OCI-LY3 (cell line): ENCODE measurements at regions not wholly inside any gene's neighbourhood (a gene's known extent, or its start where the extent isn't known, plus 50 kb on each side); places are given as distances from the start of the nearest gene placed in this dataset.

Experiments used
- H2AFZ ChIP-seq: fragments of 200-600, 300-600 bp; shearing (Covaris generic); 2 replicates; pipeline ENCODE4 v1.6.0; 2014; ENCODE audit warnings: antibody characterized with exemption, low read depth, low read length
- H3K27ac ChIP-seq: fragments of 200-600, 300-600 bp; sonication (generic); 2 replicates; pipeline ENCODE4 v1.5.1; 2014; ENCODE audit warnings: mild to moderate bottlenecking, low read length, moderate library complexity, mixed read lengths
- H3K27me3 ChIP-seq: fragments of 200-600, 300-600 bp; sonication (generic); 2 replicates; pipeline ENCODE4 v1.6.1; 2014; ENCODE audit warnings: low read depth, low read length, mixed read lengths
- H3K36me3 ChIP-seq: fragments of 200-600, 300-600 bp; sonication (generic); replicated peaks from 2 replicates; pipeline ENCODE3; 2014; ENCODE audit warnings: low read depth, low read length, mixed read lengths
- H3K4me1 ChIP-seq: fragments of 300-600, 200-600 bp; sonication (generic); 2 replicates; pipeline ENCODE4 v1.6.1; 2014; ENCODE audit warnings: low read length, mixed read lengths
- H3K4me2 ChIP-seq: fragments of 200-600, 300-600 bp; sonication (generic); 2 replicates; pipeline ENCODE4 v1.6.1; 2014; ENCODE audit warnings: low read length, mixed read lengths
- H3K4me3 ChIP-seq: fragments of 300-600, 200-600 bp; sonication (generic); 2 replicates; pipeline ENCODE4 v1.5.1; 2014; ENCODE audit warnings: antibody characterized with exemption, mild to moderate bottlenecking, low read length, moderate library complexity
- H3K79me2 ChIP-seq: fragments of 300-600, 200-600 bp; shearing (Covaris generic); 2 replicates; pipeline ENCODE4 v1.6.1; 2014; ENCODE audit warnings: mild to moderate bottlenecking, low read length, mixed read lengths
- H3K9ac ChIP-seq: fragments of 300-600, 200-600 bp; shearing (Covaris generic); 2 replicates; pipeline ENCODE4 v1.6.0; 2014; ENCODE audit warnings: mild to moderate bottlenecking, low read length, moderate library complexity
- H3K9me3 ChIP-seq: fragments of 200-600, 300-600 bp; shearing (Covaris generic); 2 replicates; pipeline ENCODE4 v1.6.1; 2014; ENCODE audit warnings: low read length, mixed read lengths; ENCODE audit not compliant: insufficient read depth
- H4K20me1 ChIP-seq: fragments of 200-600, 300-600 bp; sonication (generic); 2 replicates; pipeline ENCODE4 v1.6.1; 2016; ENCODE audit warnings: low read length, mixed read lengths; ENCODE audit not compliant: insufficient read depth
- CTCF ChIP-seq: fragments of 200-600, 300-600 bp; sonication (generic); IDR thresholded peaks from 2 replicates; pipeline ENCODE4 v1.5.1; 2014; ENCODE audit warnings: antibody characterized with exemption, low read length, low read depth
- EZH2phosphoT487 ChIP-seq: fragments of 200-600 bp; shearing (Covaris generic); IDR thresholded peaks from 2 replicates; pipeline ENCODE4 v1.6.1; 2018; ENCODE audit warnings: antibody characterized with exemption, mixed run types, low read depth

DNA sequence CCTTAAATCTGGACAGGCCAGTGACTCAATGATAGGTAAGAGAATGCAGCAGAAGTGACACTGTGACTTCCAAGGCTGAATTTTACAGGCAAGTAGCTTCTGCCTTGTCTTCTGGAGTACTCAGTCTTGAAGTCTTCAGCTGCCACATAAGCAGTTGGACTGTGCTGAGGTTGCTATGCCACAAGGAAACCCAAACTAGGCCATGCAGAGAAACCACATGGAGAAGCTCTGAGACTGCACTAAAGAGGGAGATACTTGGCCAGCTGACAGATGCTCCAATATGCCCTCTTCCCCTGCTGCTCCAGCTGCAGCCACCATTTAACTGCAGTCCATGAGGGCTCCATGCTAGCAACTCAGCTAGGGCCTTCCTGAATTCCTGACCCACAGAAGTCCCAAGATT lies 119.4 kb upstream of the GADL1 start:
- Histone ChIP-seq H3K27ac (no peak overlapping the region), H3K4me1 (no peaks in the 10 kb centered on the region), H3K36me3 (no peaks in the 10 kb centered on the region), H3K9ac (no peak overlapping the region), H3K4me3 (no peak overlapping the region), H3K9me3 (no peaks in the 10 kb centered on the region), H4K20me1 (no peaks in the 10 kb centered on the region), H3K79me2 (no peaks in the 10 kb centered on the region), H3K27me3 (no peaks in the 10 kb centered on the region), H3K4me2 (no peak overlapping the region), H2AFZ (no peak overlapping the region)
- TF ChIP-seq EZH2phosphoT487: no peak
- no peak for TF ChIP-seq CTCF

- TF ChIP-seq CTCF (no peak), EZH2phosphoT487 (no peak)
These were observed 120.0 kb upstream of the GADL1 start for GRCh38 chr3:31014317-31015040.

DNA sequence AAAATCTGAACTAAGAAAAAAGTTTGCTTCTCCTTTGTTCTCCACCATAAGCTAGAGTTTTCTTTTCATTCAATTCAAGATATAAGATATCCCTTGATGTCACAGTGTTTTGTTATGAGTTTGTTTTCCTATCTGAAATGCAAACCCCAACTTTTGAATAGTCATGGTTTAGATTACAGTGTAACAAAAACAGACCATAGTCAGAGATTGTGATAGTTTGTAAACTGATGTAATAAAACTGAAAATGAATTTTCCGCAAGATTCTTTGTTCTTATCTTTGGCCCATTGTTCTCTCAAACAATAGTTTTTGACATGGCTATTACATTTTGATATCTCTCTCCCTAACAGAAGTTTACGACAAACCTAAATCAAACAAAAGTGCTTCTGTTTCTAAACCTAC lies 121.7 kb upstream of the GADL1 start:
- no peaks in the 10 kb centered on the region for H3K4me1 ChIP-seq
- no peaks in the 10 kb centered on the region for H3K36me3 ChIP-seq
- TF ChIP-seq EZH2phosphoT487 (no peak), CTCF (no peak)
- no peak overlapping the region for H3K27ac ChIP-seq
- no peak overlapping the region for H3K9ac ChIP-seq
- no peaks in the 10 kb centered on the region for H3K27me3 ChIP-seq
- no peaks in the 10 kb centered on the region for H3K9me3 ChIP-seq
- no peak overlapping the region for H3K4me3 ChIP-seq
- no peaks in the 10 kb centered on the region for H3K79me2 ChIP-seq
- no peak overlapping the region for H2AFZ ChIP-seq
- H4K20me1 ChIP-seq: no peaks in the 10 kb centered on the region
- no peak overlapping the region for H3K4me2 ChIP-seq

More at GRCh38 chr3:31014317-31015040, 120.0 kb upstream of the GADL1 start:
- H3K79me2 ChIP-seq: no peaks in the 10 kb centered on the region
- no peaks in the 10 kb centered on the region for H4K20me1 ChIP-seq
- H3K27me3 ChIP-seq: no peaks in the 10 kb centered on the region
- H2AFZ ChIP-seq: no peak overlapping the region
- H3K9me3 ChIP-seq: no peaks in the 10 kb centered on the region
- H3K4me3 ChIP-seq: no peak overlapping the region
- H3K4me1 ChIP-seq: no peaks in the 10 kb centered on the region
- H3K36me3 ChIP-seq: no peaks in the 10 kb centered on the region
- no peak overlapping the region for H3K4me2 ChIP-seq
- no peak overlapping the region for H3K9ac ChIP-seq
- H3K27ac ChIP-seq: no peak overlapping the region

GRCh38 chr3:31022716-31023115 lies 128.3 kb upstream of the GADL1 start:
- no peak overlapping the region for H3K4me2 ChIP-seq
- H3K36me3 ChIP-seq: no peaks in the 10 kb centered on the region
- H3K9me3 ChIP-seq: no peaks in the 10 kb centered on the region
- H3K27me3 ChIP-seq: no peaks in the 10 kb centered on the region
- no peaks in the 10 kb centered on the region for H4K20me1 ChIP-seq
- no peak overlapping the region for H3K4me3 ChIP-seq
- TF ChIP-seq EZH2phosphoT487 (no peak), CTCF (no peak)
- peaks cover 3% of the 10 kb centered on the region; the same call in 1 of the 2 replicates for H3K4me1 ChIP-seq
- H3K9ac ChIP-seq: no peak overlapping the region
- no peaks in the 10 kb centered on the region for H3K79me2 ChIP-seq
- no peak overlapping the region for H2AFZ ChIP-seq
- no peak overlapping the region for H3K27ac ChIP-seq
